IPS-NIHi11 (cell line): ENCODE measurements at regions not wholly inside any gene's neighbourhood (a gene's known extent, or its start where the extent isn't known, plus 50 kb on each side); places are given as distances from the start of the nearest gene placed in this dataset.

ENCODE experiments used
- DNase-seq: peaks from one replicate; pipeline ENCODE4 v3.0.0; 2012; ENCODE audit warnings: mixed read lengths, low spot score

GRCh38 chr10:128855618-128856428, 611.2 kb upstream of the MGMT start:
- no peak for DNase-seq

- peak; percentile 60 for DNase-seq
These were observed 607.2 kb upstream of the MGMT start for GRCh38 chr10:128859738-128860386.

- DNase-seq, result no peak
These were observed 606.5 kb upstream of the MGMT start for GRCh38 chr10:128860574-128860973.

- DNase-seq, result no peak
These were observed 605.8 kb upstream of the MGMT start for GRCh38 chr10:128861018-128861901.

GRCh38 chr10:128863411-128863810, 603.6 kb upstream of the MGMT start:
- no peak for DNase-seq

- DNase-seq, result no peak
These were observed 603.1 kb upstream of the MGMT start for GRCh38 chr10:128863823-128864405.

- no peak for DNase-seq
These were observed 602.3 kb upstream of the MGMT start for GRCh38 chr10:128864554-128865295.

GRCh38 chr10:128865436-128866195, 601.4 kb upstream of the MGMT start:
- no peak for DNase-seq

- DNase-seq, result no peak
These were observed 600.5 kb upstream of the MGMT start for GRCh38 chr10:128866551-128866950.

- no peak for DNase-seq
These were observed 599.8 kb upstream of the MGMT start for GRCh38 chr10:128867210-128867609.

- no peak for DNase-seq
These were observed 599.2 kb upstream of the MGMT start for GRCh38 chr10:128867819-128868218.

- no peak for DNase-seq
These were observed 598.6 kb upstream of the MGMT start for GRCh38 chr10:128868481-128868880.

- DNase-seq, result no peak
These were observed 597.8 kb upstream of the MGMT start for GRCh38 chr10:128869101-128869749.

- no peak for DNase-seq
These were observed 596.0 kb upstream of the MGMT start for GRCh38 chr10:128870830-128871597.

- no peak for DNase-seq
These were observed 595.3 kb upstream of the MGMT start for GRCh38 chr10:128871671-128872231.

- no peak for DNase-seq
These were observed 593.5 kb upstream of the MGMT start for GRCh38 chr10:128873411-128874054.

GRCh38 chr10:128874331-128874730, 592.7 kb upstream of the MGMT start:
- no peak for DNase-seq

- no peak for DNase-seq
These were observed 591.9 kb upstream of the MGMT start for GRCh38 chr10:128875030-128875744.
